ENCODE measurements at regions not wholly inside any gene's neighbourhood (a gene's known extent, or its start where the extent isn't known, plus 50 kb on each side); places are given as distances from the start of the nearest gene placed in this dataset.

- DNase-seq: no peak
Measured at GRCh38 chr10:120984221-120984620, 133.1 kb downstream of the WDR11 start.

DNA sequence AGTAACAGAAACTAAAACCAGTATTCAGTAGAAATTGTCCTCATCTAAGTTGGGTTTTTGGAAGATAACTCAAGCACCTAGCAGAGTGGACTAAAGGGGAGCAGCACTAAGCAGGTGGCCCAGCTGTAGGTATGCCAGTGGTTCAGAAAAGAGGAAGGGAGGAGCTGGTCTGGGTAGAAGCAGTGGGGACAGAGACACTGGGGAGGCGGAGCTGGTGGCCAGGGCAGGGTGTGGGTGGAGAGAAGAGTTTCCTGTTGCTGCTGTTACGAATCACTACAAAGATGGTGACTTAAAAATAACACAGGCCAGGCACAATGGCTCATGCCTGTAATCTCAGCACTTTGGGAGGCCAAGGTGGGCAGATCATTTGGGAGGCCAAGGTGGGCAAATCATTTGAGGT, 136.2 kb downstream of the WDR11 start:
- DNase-seq: no peak

GRCh38 chr10:120988751-120989150, 137.6 kb downstream of the WDR11 start:
- DNase-seq: no peak

DNA sequence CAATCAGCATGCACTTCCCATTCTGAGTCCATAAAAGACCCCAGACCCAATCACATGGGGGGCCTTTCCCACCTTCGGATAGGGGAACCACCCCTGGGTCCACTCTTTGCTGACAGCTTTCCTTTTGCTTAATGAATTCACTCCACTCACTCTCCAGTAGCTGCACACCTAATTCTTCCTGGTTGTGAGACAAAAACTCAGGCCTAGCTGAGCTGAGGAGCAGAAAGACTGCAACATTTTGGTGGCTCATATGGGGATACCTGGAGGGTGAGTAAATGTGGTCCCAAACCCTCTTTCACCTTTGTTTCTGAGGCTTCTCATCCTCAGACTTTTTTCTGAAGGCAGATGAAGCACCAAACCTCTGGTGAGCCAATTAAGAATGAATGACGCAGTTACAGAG, 138.1 kb downstream of the WDR11 start:
- no peak for DNase-seq

- DNase-seq: no peak
Measured at GRCh38 chr10:120989996-120990598, 138.9 kb downstream of the WDR11 start.

- DNase-seq: no peak
Measured at GRCh38 chr10:120990831-120991230, 139.7 kb downstream of the WDR11 start.

DNA sequence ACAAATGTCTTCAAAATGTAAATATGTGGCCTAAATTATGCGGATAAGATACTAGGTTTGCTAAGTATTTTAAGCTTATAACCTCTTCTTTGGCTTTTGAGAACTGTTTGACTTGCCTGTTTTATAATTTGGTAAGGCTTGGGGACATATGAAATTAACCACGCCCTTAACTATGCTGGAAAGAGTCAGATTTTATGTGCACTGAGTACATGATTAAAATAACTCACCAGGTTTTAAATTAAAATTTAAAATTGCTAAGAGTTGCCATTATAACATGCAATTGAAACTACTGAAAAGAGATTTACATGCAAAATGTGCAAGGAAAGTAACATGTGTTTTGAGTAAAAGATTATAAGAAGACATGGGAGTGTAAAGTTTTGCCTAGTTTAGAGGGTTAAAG, 141.9 kb downstream of the WDR11 start:
- DNase-seq: no peak

- DNase-seq: peak; percentile 0
Measured at GRCh38 chr10:120995768-120996167, 144.6 kb downstream of the WDR11 start.

DNA sequence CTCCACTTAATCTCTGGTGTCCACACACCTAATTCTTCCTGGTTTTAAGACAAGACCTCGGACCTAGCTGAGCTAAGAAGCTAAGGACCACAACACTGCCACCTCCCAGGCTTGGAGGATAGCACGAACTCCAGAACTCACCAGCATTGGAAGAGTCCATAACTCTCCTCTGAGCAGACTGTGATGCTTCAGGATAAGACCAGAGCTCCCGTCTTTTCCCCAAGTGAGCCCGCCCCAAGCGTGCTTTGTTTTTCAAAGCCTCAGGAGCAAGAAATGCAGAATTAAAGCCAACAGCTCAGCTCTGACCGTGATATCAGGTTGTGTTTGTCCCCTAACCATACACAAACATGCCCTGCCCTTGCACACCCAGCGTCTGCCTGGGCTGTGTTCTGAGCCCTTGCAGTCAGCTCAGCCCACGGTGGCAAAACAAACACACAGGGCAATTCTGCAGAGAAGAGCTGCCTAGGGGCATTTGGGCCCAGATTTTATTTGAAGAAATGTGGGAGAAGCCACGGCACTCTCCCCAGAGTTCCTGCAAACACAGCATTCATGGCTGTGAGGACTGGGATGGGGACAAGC, 145.4 kb downstream of the WDR11 start:
- DNase-seq: peak; percentile 19

DNA sequence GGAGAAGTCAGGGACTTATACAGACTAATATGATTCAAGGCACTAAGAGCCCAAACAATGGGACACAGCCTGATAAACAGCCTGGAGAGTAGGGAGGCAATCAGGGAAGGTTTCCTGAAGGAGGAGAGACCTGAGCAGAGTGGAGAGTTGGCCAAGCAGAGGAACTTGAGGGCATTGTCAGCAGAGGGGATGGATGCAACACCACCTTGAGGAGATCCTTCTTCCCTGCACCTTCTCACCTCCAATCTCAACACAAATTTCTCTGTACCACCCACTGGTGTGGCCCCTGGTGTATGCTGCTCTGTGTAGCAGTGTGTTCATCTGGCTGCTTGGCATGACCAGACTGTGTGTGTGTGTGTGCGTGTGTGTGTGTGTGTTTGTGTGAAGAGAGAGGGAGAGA, 146.2 kb downstream of the WDR11 start:
- DNase-seq: peak; percentile 3

DNA sequence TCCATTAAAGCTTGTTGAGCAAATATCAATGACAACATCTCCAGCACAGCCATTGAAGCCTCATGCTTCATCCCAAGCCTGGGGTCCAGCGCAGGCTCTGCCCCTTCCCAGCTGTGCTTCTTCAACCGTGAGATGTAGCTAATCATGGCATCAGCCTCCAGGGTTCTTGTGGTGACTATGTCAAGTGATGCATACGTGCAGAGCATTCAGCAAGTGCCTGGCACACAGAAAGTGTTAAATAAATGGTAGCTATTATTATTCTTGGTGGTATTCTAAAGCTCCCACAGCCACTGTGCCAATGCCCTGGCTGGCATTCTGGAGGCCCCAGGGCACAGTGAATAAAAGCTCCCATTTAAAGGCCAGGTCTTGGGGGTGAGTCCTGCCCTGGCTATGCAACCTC, 146.6 kb downstream of the WDR11 start:
- DNase-seq: no peak

DNA sequence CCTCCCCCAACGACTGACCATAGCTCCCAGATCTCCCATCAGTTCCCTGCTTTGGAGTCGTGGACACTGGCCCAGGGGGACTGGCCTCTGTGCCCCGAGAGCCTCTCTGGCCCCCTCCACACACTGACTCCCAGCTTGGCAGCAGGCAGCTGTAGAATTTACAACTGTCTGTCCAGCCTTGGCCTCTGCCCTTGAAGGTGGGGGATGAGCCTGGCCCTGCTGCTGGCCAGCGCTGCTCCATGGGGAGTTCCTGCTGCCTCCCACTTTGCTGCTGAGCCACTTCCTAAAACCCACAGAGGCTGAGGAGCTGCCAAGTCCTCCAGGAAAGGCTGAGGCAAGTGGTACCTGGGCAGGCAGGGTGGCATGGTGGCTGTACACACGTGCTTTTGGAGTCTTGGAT, 147.1 kb downstream of the WDR11 start:
- no peak for DNase-seq

DNA sequence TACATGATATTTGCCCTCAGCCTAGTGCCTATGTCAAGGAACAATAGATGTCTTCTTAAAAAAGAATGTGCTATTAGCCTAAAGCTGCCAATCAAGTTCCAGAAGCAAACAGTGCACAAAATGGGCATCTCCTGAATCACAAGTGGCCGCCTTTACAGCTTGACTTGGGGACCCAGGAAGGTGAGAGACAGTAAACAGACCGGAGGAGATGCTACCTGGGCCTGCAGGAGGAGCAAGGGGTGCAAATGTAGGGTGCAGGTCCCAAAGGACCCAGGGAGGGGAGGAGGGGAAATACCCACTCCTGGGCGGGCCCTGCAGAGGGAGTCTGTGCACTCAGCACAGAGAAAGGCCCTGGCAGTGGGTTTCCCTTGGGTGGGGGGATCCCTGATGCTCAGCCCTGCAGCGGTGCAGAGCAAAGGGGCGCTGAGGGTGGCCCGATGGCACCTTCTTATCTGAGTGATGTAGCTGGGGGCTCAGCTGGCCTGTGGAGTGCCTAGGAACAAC, 147.7 kb downstream of the WDR11 start:
- no peak for DNase-seq

- peak; percentile 4 for DNase-seq
Measured at GRCh38 chr10:120999868-121000267, 148.7 kb downstream of the WDR11 start.

GRCh38 chr10:121002586-121003205, 151.5 kb downstream of the WDR11 start:
- no peak for DNase-seq

GRCh38 chr10:121005948-121006587, 154.9 kb downstream of the WDR11 start:
- no peak for DNase-seq

GRCh38 chr10:121007264-121007663, 156.1 kb downstream of the WDR11 start:
- peak; percentile 2 for DNase-seq

DNA sequence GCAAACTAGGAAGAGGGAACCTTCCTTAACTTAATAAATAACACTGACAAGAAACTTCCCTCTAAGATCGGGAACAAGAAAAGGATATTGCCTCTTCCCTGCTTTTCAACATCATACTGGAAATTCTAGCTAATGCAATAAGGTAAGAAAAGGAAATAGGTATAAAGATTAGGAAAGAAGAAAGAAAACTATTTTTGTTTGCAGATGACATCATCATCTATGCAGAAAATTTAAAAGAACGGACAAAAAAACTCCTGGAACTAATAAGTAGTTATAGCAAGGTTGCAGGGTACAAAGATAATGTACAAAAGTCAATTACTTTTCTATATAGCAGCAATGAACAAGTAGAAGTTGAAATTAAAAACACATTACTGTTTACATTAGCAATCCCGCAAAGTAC, 164.8 kb downstream of the WDR11 start:
- no peak for DNase-seq

GRCh38 chr10:121024905-121025584, 173.9 kb downstream of the WDR11 start:
- DNase-seq: no peak

GRCh38 chr10:121025731-121026130, 174.6 kb downstream of the WDR11 start:
- no peak for DNase-seq

GRCh38 chr10:121027371-121027770, 176.2 kb downstream of the WDR11 start:
- DNase-seq: peak; percentile 53

DNA sequence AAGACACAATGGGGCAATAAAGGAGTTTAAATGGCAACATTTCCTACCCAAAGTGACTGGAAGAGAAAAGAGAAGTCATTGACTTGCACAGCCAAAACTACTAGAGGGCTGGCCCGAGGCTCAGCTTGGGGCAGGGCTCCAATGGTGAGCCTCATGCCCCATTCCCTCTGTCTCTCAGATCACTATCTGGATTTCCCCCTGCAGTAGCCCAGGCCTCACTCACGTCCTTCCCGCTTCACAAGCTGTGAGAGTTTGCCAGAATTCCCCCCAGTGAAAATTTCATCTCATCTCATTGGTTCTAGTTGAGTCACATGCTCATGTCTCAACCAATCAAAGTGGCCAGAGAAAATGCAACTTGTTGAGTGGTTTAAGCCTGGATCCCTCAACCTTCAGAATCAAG, 181.3 kb downstream of the WDR11 start:
- DNase-seq: no peak

DNA sequence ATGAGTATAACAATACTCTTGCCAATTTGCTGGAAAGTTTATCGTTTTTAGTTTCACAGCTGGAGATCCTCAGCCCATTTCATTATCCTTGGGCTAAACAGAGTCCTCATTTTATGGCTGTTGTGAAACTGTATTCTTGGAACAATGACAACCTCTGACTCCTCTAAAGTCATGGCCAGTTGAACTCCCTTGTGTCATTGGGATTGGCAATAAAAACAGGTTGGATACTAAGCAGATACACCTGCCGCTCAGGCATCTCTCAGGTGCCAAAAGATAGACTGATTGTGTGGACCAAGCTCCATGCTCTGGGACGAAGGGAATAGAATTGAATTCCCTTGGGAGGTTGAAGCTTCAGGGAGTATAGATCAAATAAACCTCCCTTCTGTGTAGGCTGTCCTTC, 182.2 kb downstream of the WDR11 start:
- no peak for DNase-seq

All from NCI-H69 (cell line).